GM12878 (cell line): ENCODE measurements at regions not wholly inside any gene's neighbourhood (a gene's known extent, or its start where the extent isn't known, plus 50 kb on each side); places are given as distances from the start of the nearest gene placed in this dataset.

Source experiments
- ATAC-seq: fragments of 200-7000 bp; cut with Tn5 transposase; 3 replicates; pipeline ENCODE4 v1.9.1; 2020; ENCODE audit warnings: mild to moderate bottlenecking, moderate library complexity
- BruUV-seq: library from RNA; stranded (reverse); fragments of 400-500 nt; replicated peaks from 2 replicates; lab custom pipeline; 2021; lab: Mats Ljungman, UMichigan
- CTCF ChIA-PET: fragments of 300-600 bp; sonication (Branson Sonifier 250); formaldehyde crosslinking; extraction: SDS; loops from one replicate; lab custom pipeline; 2021; ENCODE audit warnings: inconsistent platforms; lab: Yijun Ruan, JAX
- POLR2A ChIA-PET: fragments of 350-600 bp; formaldehyde crosslinking; extraction: SDS; loops from one replicate; lab custom pipeline; 2021; ENCODE audit warnings: inconsistent platforms; lab: Charles Lee
- RAD21 ChIA-PET: fragments of 300-600 bp; sonication (Branson Sonifier 250); formaldehyde crosslinking; loops from one replicate; lab custom pipeline; 2023; ENCODE audit warnings: antibody characterized with exemption; ENCODE audit not compliant: unreplicated experiment; lab: Charles Lee
- SMC1A ChIA-PET: fragments of 300-600 bp; sonication (Branson Sonifier 250); formaldehyde crosslinking; loops from one replicate; lab custom pipeline; 2023; ENCODE audit not compliant: unreplicated experiment, uncharacterized antibody; lab: Charles Lee
- DNase-seq: peaks from one replicate; pipeline ENCODE4 v3.0.0-alpha.2; 2011; ENCODE audit warnings: low read depth, low spot score
- FAIRE-seq: peaks from 3 replicates; lab custom pipeline; 2011; peaks lifted over from hg19 to GRCh38; lab: Jason Lieb, UNC
- H2AFZ ChIP-seq: 2 replicates; pipeline ENCODE4 v1.6.0; 2011; ENCODE audit warnings: low read depth, low read length, control low read depth; ENCODE audit not compliant: control insufficient read depth
- H3K27ac ChIP-seq: 2 replicates; pipeline ENCODE4 v1.5.1; 2011; ENCODE audit warnings: control low read depth; ENCODE audit not compliant: control insufficient read depth, insufficient read depth
- H3K27me3 ChIP-seq, 2 experiments: replicated peaks in 1 of 2; 2 replicates each; pipeline versions ENCODE4 v1.6.0 to v1.6.1; 2011; ENCODE audit warnings: low read length in 1 of 2; ENCODE audit not compliant: control insufficient read depth in 2 of 2, insufficient read depth in 2 of 2
- H3K36me3 ChIP-seq, 2 experiments: 2 replicates each; pipeline ENCODE4 v1.5.1; 2011; ENCODE audit warnings: low read length in 1 of 2; ENCODE audit not compliant: control insufficient read depth in 2 of 2, insufficient read depth in 2 of 2
- H3K4me1 ChIP-seq: 2 replicates; pipeline ENCODE4 v1.6.1; 2011; ENCODE audit warnings: mild to moderate bottlenecking, low read length, moderate library complexity, mixed read lengths; ENCODE audit not compliant: control insufficient read depth, insufficient read depth
- H3K4me2 ChIP-seq: 2 replicates; pipeline ENCODE4 v1.6.0; 2011; ENCODE audit warnings: control low read depth; ENCODE audit not compliant: control insufficient read depth, insufficient read depth
- H3K4me3 ChIP-seq: fragments of 200-600 bp; sonication (generic); 2 replicates; pipeline ENCODE4 v1.5.1; 2016
- H3K79me2 ChIP-seq: 2 replicates; pipeline ENCODE4 v1.6.0; 2011; ENCODE audit warnings: low read length; ENCODE audit not compliant: control insufficient read depth, insufficient read depth
- H3K9ac ChIP-seq: 2 replicates; pipeline ENCODE4 v1.8.0; 2011; ENCODE audit warnings: low read length, control low read depth, mixed read lengths; ENCODE audit not compliant: control insufficient read depth, insufficient read depth
- H3K9me3 ChIP-seq: replicated peaks from 3 replicates; pipeline ENCODE4 v1.5.1; 2011; ENCODE audit warnings: mild to moderate bottlenecking, low read length; ENCODE audit not compliant: control insufficient read depth, insufficient read depth
- H4K20me1 ChIP-seq: 2 replicates; pipeline ENCODE4 v1.6.0; 2011; ENCODE audit not compliant: control insufficient read depth, insufficient read depth
- HDAC6 ChIP-seq: fragments of 200-600 bp; sonication (generic); IDR thresholded peaks from one replicate; pipeline ENCODE4 v1.8.0; 2017; ENCODE audit warnings: antibody characterized with exemption; ENCODE audit not compliant: unreplicated experiment
- IKZF1 ChIP-seq: fragments of 450-650 bp; conservative IDR thresholded peaks from 2 replicates; pipeline ENCODE4 v1.6.1; 2017; ENCODE audit warnings: antibody characterized with exemption, mild to moderate bottlenecking
- POU2F2 ChIP-seq: IDR thresholded peaks from 3 replicates; pipeline ENCODE4 v1.6.1; 2011; ENCODE audit warnings: low read depth, mild to moderate bottlenecking, low read length, borderline replicate concordance
- ZBED1 ChIP-seq: IDR thresholded peaks from 2 replicates; pipeline ENCODE4 v1.6.1; 2016; ENCODE audit warnings: borderline replicate concordance
- WGBS: methylation state at CpG from one replicate; pipeline ENCODE4 v1.1.6; 2016; ENCODE audit warnings: low lambda C conversion rate; ENCODE audit not compliant: insufficient replicate concordance, insufficient coverage; ENCODE audit errors: missing lambda C conversion rate; 5-methylcytosine and 5-hydroxymethylcytosine counted together
- in situ Hi-C: fragments of 300-500 bp; cut with MboI; formaldehyde crosslinking; loops from 9 replicates; pipeline ENCODE4 v1.14.3; 2018; ENCODE audit warnings: mixed read lengths
- intact Hi-C: fragments of 100-400 bp; cut with micrococcal nuclease; formaldehyde crosslinking; loops from one replicate; pipeline ENCODE4 v1.14.2; 2022; ENCODE audit not compliant: unreplicated experiment
- TF ChIP-seq, protein P1 (sequence below): fragments of 450-650 bp; IDR thresholded peaks from 2 replicates; pipeline ENCODE4 v1.6.1; 2017; ENCODE audit warnings: mild to moderate bottlenecking, moderate library complexity

DNA sequence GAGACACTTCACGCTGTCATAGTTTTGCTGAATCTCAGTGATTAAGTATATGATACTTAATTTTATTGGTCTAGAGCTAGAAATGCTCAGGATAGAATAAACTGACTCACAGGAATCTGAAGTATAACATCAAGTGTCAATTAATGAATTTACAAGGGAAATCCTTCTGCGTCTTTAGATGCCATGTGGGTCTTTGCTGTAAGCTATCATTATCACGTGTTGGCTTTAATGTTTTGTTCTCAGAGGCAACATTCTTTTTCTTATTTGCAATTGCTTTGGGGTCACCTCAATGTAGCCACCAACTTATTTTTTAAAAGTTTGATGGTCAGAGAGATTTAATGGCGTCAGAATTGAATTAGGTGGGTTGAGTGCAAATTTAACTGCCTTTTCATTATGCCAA is 680.1 kb upstream of the PTBP2 start:
- Histone ChIP-seq H3K79me2 (no peaks in the 10 kb centered on the region), H2AFZ (no peak overlapping the region), H3K4me2 (no peak overlapping the region), H3K9me3 (no peaks in the 10 kb centered on the region), H3K27me3 (no peaks in the 10 kb centered on the region), H3K9ac (no peak overlapping the region), H3K4me1 (no peaks in the 10 kb centered on the region), H4K20me1 (no peaks in the 10 kb centered on the region), H3K4me3 (no peak overlapping the region), H3K36me3 (no peaks in the 10 kb centered on the region), H3K27ac (no peak overlapping the region)
- no TSS peak for BruUV-seq
- ChIA-PET POLR2A (no interaction called here), CTCF (no interaction called here), RAD21 (no interaction called here), SMC1A (no interaction called here)
- FAIRE-seq (no peak), ATAC-seq (no peak), DNase-seq (no peak)
- in situ Hi-C loops (no loop called here), intact Hi-C loops (no loop called here)
- no peak for TF ChIP-seq HDAC6
- no peak for TF ChIP-seq ZBED1
- no peak for TF ChIP-seq IKZF1
- no peak for TF ChIP-seq POU2F2
- TF ChIP-seq, protein P1, sequence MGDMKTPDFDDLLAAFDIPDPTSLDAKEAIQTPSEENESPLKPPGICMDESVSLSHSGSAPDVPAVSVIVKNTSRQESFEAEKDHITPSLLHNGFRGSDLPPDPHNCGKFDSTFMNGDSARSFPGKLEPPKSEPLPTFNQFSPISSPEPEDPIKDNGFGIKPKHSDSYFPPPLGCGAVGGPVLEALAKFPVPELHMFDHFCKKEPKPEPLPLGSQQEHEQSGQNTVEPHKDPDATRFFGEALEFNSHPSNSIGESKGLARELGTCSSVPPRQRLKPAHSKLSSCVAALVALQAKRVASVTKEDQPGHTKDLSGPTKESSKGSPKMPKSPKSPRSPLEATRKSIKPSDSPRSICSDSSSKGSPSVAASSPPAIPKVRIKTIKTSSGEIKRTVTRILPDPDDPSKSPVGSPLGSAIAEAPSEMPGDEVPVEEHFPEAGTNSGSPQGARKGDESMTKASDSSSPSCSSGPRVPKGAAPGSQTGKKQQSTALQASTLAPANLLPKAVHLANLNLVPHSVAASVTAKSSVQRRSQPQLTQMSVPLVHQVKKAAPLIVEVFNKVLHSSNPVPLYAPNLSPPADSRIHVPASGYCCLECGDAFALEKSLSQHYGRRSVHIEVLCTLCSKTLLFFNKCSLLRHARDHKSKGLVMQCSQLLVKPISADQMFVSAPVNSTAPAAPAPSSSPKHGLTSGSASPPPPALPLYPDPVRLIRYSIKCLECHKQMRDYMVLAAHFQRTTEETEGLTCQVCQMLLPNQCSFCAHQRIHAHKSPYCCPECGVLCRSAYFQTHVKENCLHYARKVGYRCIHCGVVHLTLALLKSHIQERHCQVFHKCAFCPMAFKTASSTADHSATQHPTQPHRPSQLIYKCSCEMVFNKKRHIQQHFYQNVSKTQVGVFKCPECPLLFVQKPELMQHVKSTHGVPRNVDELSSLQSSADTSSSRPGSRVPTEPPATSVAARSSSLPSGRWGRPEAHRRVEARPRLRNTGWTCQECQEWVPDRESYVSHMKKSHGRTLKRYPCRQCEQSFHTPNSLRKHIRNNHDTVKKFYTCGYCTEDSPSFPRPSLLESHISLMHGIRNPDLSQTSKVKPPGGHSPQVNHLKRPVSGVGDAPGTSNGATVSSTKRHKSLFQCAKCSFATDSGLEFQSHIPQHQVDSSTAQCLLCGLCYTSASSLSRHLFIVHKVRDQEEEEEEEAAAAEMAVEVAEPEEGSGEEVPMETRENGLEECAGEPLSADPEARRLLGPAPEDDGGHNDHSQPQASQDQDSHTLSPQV = no peak
- 34% methylated on average over 4 of the region's 4 CpGs for WGBS
